Activated T-cell treated with anti-CD3 and anti-CD28 coated beads, Interleukin-2, amount 50 U/mL, for 4 hours (primary cell): ENCODE measurements at regions not wholly inside any gene's neighbourhood (a gene's known extent, or its start where the extent isn't known, plus 50 kb on each side); places are given as distances from the start of the nearest gene placed in this dataset.

Experiments used
- ATAC-seq, 2 donors: fragments of 200-7000 bp; cut with Tn5 transposase; one replicate each; pipeline ENCODE4 v1.10.0; 2021
- DNase-seq: peaks from one replicate; pipeline ENCODE4 v3.0.0-alpha.2; 2020
- H3K27me3 Mint-ChIP-seq: one replicate; pipeline ENCODE4 v1.8.0; 2021; ENCODE audit warnings: low read depth, mixed read lengths
- H3K36me3 Mint-ChIP-seq: one replicate; pipeline ENCODE4 v1.8.0; 2022; ENCODE audit warnings: mixed read lengths; ENCODE audit not compliant: insufficient read depth
- H3K4me1 Mint-ChIP-seq: one replicate; pipeline ENCODE4 v1.8.0; 2021; ENCODE audit warnings: low read depth, mixed read lengths
- H3K4me3 Mint-ChIP-seq: one replicate; pipeline ENCODE4 v1.8.0; 2021; ENCODE audit warnings: mild to moderate bottlenecking, moderate library complexity, mixed read lengths
- H3K9me3 Mint-ChIP-seq: one replicate; pipeline ENCODE4 v1.8.0; 2021; ENCODE audit warnings: mixed read lengths

DNA sequence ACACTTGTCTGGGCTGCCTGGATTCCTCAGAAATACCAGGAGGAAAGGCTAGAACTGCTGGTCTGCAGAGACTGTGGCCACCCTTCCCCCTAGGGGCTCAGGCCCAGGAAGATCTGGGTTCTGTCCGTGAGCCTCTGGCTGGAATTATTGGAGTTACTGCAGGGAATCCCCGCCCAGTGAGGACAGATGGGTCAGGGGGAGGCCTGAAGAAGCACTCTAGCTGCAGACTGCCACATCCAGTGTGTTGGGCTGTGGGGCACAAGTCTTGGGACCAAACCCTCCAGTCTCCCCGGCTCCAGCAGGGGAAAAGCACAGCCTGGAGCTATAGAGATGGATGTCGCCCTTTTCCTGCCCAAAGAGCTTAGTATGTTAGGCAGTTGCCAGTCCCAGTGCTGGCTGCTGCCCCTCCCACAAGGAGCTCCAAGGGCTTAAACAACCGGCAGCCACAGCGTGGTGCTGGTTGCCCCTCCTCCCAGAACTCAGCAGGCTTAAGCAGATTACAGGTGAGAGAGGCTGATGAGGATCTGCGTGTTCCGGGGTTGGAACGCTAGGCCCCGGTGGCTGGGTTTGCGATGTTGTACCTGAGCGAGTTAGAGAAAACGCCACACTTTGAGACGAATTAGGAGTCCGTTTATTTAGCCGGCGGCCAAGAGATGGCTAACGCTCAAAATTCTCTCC lies 255.5 kb upstream of the LRRC7 start:
- no peak overlapping the region for H3K4me3 Mint-ChIP-seq
- no peaks in the 10 kb centered on the region for H3K4me1 Mint-ChIP-seq
- no peaks in the 10 kb centered on the region for H3K27me3 Mint-ChIP-seq
- H3K36me3 Mint-ChIP-seq = no peaks in the 10 kb centered on the region
- ATAC-seq (no peak), DNase-seq (no peak)
- H3K9me3 Mint-ChIP-seq = peaks cover 8% of the 10 kb centered on the region

DNA sequence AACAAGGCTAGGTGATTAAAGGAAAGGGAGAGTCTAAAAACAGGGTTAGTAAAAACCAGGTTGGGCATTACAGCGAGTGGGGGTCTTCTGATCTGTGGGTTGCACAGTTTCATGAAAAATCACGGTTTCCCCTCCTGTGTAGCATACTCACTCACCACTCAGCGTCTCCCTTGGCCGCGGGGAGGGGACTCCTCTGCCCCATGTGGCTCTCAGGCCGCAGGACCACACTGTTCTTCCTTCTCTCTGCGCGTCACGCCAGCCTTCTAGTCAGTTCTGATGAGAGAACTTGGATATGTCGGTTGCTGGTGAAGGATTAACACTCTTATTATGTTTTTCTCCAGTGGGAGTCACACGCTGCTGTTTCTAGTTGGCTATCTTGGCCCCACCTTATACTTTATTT lies 254.6 kb upstream of the LRRC7 start:
- ATAC-seq (no peak), DNase-seq (no peak)
- Mint-ChIP-seq H3K4me3 (no peak overlapping the region), H3K27me3 (no peaks in the 10 kb centered on the region), H3K9me3 (peaks cover 8% of the 10 kb centered on the region), H3K4me1 (no peaks in the 10 kb centered on the region), H3K36me3 (no peaks in the 10 kb centered on the region)

GRCh38 chr1:69315416-69315815 lies 252.3 kb upstream of the LRRC7 start:
- Mint-ChIP-seq H3K9me3 (peaks cover 8% of the 10 kb centered on the region), H3K27me3 (no peaks in the 10 kb centered on the region), H3K4me1 (no peaks in the 10 kb centered on the region), H3K4me3 (no peak overlapping the region), H3K36me3 (no peaks in the 10 kb centered on the region)
- no peak for ATAC-seq
- no peak for DNase-seq

GRCh38 chr1:69315823-69316222 lies 251.9 kb upstream of the LRRC7 start:
- no peak overlapping the region for H3K4me3 Mint-ChIP-seq
- no peaks in the 10 kb centered on the region for H3K27me3 Mint-ChIP-seq
- ATAC-seq (no peak), DNase-seq (no peak)
- H3K36me3 Mint-ChIP-seq = no peaks in the 10 kb centered on the region
- no peaks in the 10 kb centered on the region for H3K4me1 Mint-ChIP-seq
- H3K9me3 Mint-ChIP-seq = peaks cover 8% of the 10 kb centered on the region

- Mint-ChIP-seq H3K36me3 (no peaks in the 10 kb centered on the region), H3K9me3 (peaks cover 6% of the 10 kb centered on the region), H3K27me3 (no peaks in the 10 kb centered on the region), H3K4me3 (peak overlapping the region; percentile 12), H3K4me1 (no peaks in the 10 kb centered on the region)
- ATAC-seq (no peak), DNase-seq (no peak)
These were observed 248.4 kb upstream of the LRRC7 start for GRCh38 chr1:69319287-69319686.

GRCh38 chr1:69320757-69321211 lies 246.9 kb upstream of the LRRC7 start:
- Mint-ChIP-seq H3K9me3 (peaks cover 3% of the 10 kb centered on the region), H3K27me3 (no peaks in the 10 kb centered on the region), H3K4me1 (no peaks in the 10 kb centered on the region), H3K36me3 (no peaks in the 10 kb centered on the region), H3K4me3 (no peak overlapping the region)
- DNase-seq (no peak), ATAC-seq (peak in 1 of 2 donors; percentile 27)

DNA sequence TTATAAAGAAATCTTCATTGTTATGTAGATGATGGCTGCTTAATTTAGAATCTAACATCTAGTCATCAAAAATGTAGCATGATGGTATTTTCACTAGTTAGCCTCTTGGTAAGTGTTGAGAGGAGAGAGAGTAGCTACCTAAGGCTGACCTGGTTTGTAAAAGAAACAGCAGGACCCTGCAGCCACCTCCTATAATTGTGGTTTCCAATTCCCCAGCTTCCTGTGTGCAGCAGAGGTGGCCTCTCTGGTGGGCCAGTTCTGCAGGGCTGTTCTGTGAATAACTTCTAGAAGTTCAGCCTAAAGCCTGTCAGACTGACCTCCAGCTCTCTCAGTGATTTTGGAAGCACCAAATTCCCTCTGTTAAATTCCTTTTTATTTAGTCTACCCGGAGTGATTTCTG lies 246.4 kb upstream of the LRRC7 start:
- Mint-ChIP-seq H3K4me3 (no peak overlapping the region), H3K4me1 (no peaks in the 10 kb centered on the region), H3K36me3 (no peaks in the 10 kb centered on the region), H3K27me3 (no peaks in the 10 kb centered on the region), H3K9me3 (peaks cover 3% of the 10 kb centered on the region)
- DNase-seq (no peak), ATAC-seq (no peak)

DNA sequence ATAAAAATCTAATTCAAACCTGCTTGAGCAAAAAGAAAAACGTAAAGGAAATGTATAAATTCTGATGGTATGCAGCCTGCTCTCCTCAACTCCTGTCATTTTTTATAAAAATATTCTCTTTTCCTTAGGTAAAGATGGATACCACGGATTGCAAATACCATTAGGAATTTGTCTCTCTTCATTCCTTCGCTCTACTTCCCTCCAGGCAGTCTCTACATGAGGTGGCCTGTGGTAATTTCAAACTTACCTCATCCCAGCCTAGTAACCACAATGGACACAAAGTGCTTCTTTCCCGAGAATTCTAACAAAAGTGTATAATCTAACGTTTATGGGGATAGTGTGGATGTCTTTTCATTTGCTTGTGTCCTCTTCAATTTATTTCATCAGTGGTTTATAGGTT lies 239.5 kb upstream of the LRRC7 start:
- H3K4me1 Mint-ChIP-seq = no peaks in the 10 kb centered on the region
- no peaks in the 10 kb centered on the region for H3K36me3 Mint-ChIP-seq
- DNase-seq (no peak), ATAC-seq (no peak)
- H3K4me3 Mint-ChIP-seq = no peak overlapping the region
- H3K27me3 Mint-ChIP-seq = no peaks in the 10 kb centered on the region
- peaks cover 15% of the 10 kb centered on the region for H3K9me3 Mint-ChIP-seq

GRCh38 chr1:69363236-69363635 lies 204.5 kb upstream of the LRRC7 start:
- DNase-seq (no peak), ATAC-seq (no peak)
- H3K27me3 Mint-ChIP-seq = no peaks in the 10 kb centered on the region
- no peaks in the 10 kb centered on the region for H3K9me3 Mint-ChIP-seq
- no peaks in the 10 kb centered on the region for H3K4me1 Mint-ChIP-seq
- H3K36me3 Mint-ChIP-seq = no peaks in the 10 kb centered on the region
- H3K4me3 Mint-ChIP-seq = no peak overlapping the region

DNA sequence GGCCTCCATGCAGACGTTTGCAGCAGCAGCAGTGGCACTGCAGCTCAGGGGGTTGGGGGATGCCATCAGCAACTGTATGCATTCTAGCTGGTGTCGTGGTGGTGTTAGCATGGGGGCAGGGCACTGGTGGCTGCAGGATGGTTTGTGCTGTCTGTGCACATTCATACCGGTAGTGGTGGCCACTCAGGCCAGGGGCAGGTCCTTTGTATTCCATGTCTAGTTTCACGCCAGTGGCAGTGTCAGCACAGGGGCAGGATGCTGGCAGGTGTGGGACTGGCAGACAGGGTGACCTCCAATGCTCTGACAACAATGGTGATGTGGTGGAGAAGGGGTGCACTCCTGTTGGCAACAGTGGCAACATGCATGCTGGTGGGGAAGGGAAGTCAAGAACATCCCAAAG lies 194.2 kb upstream of the LRRC7 start:
- ATAC-seq = no peak
- no peak overlapping the region for H3K4me3 Mint-ChIP-seq
- no peaks in the 10 kb centered on the region for H3K27me3 Mint-ChIP-seq
- no peaks in the 10 kb centered on the region for H3K36me3 Mint-ChIP-seq
- no peak for DNase-seq
- peaks cover 23% of the 10 kb centered on the region for H3K9me3 Mint-ChIP-seq
- no peaks in the 10 kb centered on the region for H3K4me1 Mint-ChIP-seq

GRCh38 chr1:69376408-69376807 lies 191.3 kb upstream of the LRRC7 start:
- Mint-ChIP-seq H3K9me3 (peaks cover 9% of the 10 kb centered on the region), H3K4me3 (no peak overlapping the region), H3K27me3 (no peaks in the 10 kb centered on the region), H3K4me1 (no peaks in the 10 kb centered on the region), H3K36me3 (no peaks in the 10 kb centered on the region)
- DNase-seq = no peak
- ATAC-seq = no peak

- DNase-seq = no peak
- no peak for ATAC-seq
- no peaks in the 10 kb centered on the region for H3K27me3 Mint-ChIP-seq
- H3K36me3 Mint-ChIP-seq = no peaks in the 10 kb centered on the region
- peaks cover 9% of the 10 kb centered on the region for H3K9me3 Mint-ChIP-seq
- no peaks in the 10 kb centered on the region for H3K4me1 Mint-ChIP-seq
- H3K4me3 Mint-ChIP-seq = no peak overlapping the region
These were observed 190.2 kb upstream of the LRRC7 start for GRCh38 chr1:69377507-69377906.

DNA sequence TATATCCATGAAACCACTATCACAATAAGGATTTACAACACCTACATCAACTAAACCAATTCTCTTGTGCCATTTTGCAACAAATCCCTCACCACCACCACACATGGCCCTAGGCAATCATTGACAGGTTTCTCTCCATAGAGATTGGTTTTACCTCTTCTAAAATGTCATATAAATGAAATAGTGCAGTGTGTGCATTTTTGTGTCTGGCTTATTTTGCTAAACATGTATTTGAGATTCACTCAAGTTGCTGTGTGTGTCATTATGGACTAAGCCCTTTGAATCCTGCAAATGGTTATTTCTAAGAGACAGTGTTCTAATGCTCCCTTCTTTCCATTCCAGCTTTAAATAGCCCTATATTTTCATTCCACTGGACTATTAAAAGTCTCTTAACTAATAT lies 179.7 kb upstream of the LRRC7 start:
- no peak for DNase-seq

DNA sequence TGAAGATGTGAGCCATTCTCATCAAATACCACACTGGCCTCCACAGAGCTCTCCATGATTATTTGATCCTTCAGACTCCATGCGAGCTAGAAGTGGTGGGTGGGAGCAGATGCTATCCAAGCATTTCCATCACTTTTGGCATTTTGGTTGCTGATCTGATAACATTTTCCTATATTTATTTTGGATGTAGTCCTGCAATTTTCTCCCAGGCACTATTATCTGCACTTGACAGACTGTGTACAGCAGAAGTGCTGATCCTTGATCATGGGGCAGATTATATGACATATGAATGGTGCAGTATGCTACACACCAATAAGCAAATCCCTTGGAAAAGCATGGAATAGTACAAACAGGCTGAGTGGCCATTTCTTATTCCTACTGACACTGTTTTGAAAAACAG lies 167.6 kb upstream of the LRRC7 start:
- Mint-ChIP-seq H3K27me3 (no peaks in the 10 kb centered on the region), H3K4me1 (no peaks in the 10 kb centered on the region), H3K9me3 (no peaks in the 10 kb centered on the region), H3K4me3 (no peak overlapping the region), H3K36me3 (no peaks in the 10 kb centered on the region)
- no peak for DNase-seq
- ATAC-seq = no peak

More for the DNA sequence above, 179.7 kb upstream of the LRRC7 start:
- ATAC-seq = no peak
- H3K4me3 Mint-ChIP-seq = no peak overlapping the region
- H3K36me3 Mint-ChIP-seq = no peaks in the 10 kb centered on the region
- H3K4me1 Mint-ChIP-seq = no peaks in the 10 kb centered on the region
- peaks cover 6% of the 10 kb centered on the region for H3K9me3 Mint-ChIP-seq
- no peaks in the 10 kb centered on the region for H3K27me3 Mint-ChIP-seq

DNA sequence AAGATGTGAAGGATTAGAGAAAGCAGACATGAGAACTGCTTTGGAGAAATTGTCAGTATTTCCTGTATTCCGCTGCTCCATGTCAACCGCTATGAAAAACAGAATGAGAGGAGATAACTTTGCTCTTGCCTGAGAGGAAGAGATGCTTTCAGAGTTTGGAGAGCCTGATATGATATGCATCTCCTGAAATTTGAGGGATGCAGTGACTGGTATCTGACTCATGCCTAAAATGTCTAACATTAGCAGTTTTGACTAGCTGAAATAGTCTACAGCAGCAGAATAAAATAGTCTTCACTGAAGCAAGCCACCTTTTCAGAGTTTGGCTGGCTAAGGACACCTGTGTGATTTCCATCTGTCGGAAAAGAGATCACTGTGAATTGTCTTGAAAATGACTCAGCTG lies 165.8 kb upstream of the LRRC7 start:
- Mint-ChIP-seq H3K4me1 (no peaks in the 10 kb centered on the region), H3K36me3 (no peaks in the 10 kb centered on the region), H3K27me3 (no peaks in the 10 kb centered on the region), H3K4me3 (no peak overlapping the region), H3K9me3 (peaks cover 3% of the 10 kb centered on the region)
- ATAC-seq = no peak
- DNase-seq = no peak
